PC-9 (cell line): ENCODE measurements at regions not wholly inside any gene's neighbourhood (a gene's known extent, or its start where the extent isn't known, plus 50 kb on each side); places are given as distances from the start of the nearest gene placed in this dataset.

Experiments used
- CTCF ChIP-seq: fragments of 200-600 bp; sonication (generic); conservative IDR thresholded peaks from 2 replicates; pipeline ENCODE4 v1.6.1; 2017; ENCODE audit warnings: mixed run types, antibody characterized with exemption, mild to moderate bottlenecking, moderate library complexity
- EZH2 ChIP-seq: fragments of 200-600 bp; sonication (generic); IDR thresholded peaks from 2 replicates; pipeline ENCODE4 v1.8.0; 2017; ENCODE audit warnings: antibody characterized with exemption, low read depth

- TF ChIP-seq CTCF: no peak
- TF ChIP-seq EZH2: no peak
Measured at GRCh38 chr20:58599966-58600365, 51.1 kb upstream of the STX16 start.
